H1 (cell line): ENCODE measurements at regions not wholly inside any gene's neighbourhood (a gene's known extent, or its start where the extent isn't known, plus 50 kb on each side); places are given as distances from the start of the nearest gene placed in this dataset.

Source experiments
- CHD1 ChIP-seq: IDR thresholded peaks from 2 replicates; pipeline ENCODE4 v1.6.1; 2012; ENCODE audit warnings: low read depth, low read length, improper control_type of control experiment
- POLR2AphosphoS5 ChIP-seq: IDR thresholded peaks from 2 replicates; pipeline ENCODE4 v1.6.1; 2011; ENCODE audit warnings: low read depth, low read length
- SAP30 ChIP-seq: fragments of 300-600 bp; sonication (generic); IDR thresholded peaks from 2 replicates; pipeline ENCODE4 v1.7.1; 2012; ENCODE audit warnings: low read length, moderate library complexity, mild to moderate bottlenecking, inconsistent platforms; ENCODE audit not compliant: insufficient read depth, insufficient replicate concordance
- SP2 ChIP-seq: IDR thresholded peaks from 2 replicates; pipeline ENCODE4 v1.6.1; 2012; ENCODE audit warnings: mild to moderate bottlenecking, low read length, inconsistent platforms

DNA sequence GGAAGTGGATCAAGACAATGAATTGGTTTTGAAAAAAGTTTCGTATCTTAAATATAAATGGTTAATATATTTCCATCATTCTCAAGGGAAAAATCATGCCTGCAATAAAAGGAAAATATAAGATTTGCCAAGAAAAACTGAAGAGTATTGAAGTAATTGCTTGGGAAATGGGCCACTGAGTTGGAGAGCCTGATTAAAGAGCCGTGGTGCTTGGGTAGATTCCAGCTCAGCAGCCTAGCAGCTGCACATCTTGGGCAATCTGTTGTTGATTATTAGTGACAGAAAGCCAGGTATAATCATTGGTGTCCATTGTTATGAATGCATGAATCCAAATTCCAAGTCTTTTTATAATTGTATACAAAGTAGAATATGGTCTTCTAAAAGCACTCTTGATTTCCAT lies 800.9 kb upstream of the CHORDC1 start (continued):
- no peak for TF ChIP-seq SAP30
- no peak for TF ChIP-seq POLR2AphosphoS5
- no peak for TF ChIP-seq SP2
- no peak for TF ChIP-seq CHD1
